ENCODE measurements at regions not wholly inside any gene's neighbourhood (a gene's known extent, or its start where the extent isn't known, plus 50 kb on each side); places are given as distances from the start of the nearest gene placed in this dataset.

DNA sequence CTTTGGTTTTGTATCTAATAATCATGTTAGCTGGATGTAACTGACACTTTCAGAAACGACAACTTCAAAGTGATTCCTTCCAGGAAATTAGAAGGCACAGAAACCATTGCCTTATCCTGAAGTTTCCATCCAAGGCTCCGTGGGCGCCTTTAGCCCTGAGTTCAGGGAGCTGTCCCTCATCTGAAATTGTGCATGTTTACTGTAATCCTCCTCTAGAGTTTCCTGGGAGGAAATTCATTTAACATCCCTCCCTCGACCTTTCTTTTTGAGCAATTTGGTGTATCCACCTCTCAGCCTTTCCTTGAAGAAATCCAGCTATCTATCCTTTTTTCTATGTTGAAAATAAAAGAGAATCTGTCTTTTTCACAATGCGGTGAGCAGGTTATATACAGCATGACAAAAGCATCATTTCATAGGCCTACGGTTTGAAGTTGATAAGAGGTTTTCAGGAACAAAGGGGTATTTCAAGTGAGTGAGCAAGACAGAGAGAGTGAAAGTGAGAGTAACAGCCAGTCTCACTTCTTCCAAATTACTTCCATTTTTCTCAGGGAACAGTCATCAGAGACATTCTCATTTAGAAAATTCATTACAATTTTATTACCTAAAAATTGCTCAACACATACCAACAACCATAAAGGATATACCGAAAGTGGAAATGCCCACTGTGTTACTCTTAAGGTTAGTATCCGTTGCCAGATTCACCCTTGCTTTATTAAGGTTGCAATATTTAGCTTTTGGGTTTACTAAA is 167.3 kb downstream of the MREG start:
- intact Hi-C loops (cut with DNase I) = no loop called here
- DNase-seq (no peak), ATAC-seq (no peak)
- Histone ChIP-seq H3K27ac (ENCODE audit: low read length) (no peak overlapping the region), H3K4me1 (ENCODE audit: control insufficient read depth, insufficient read depth, low read length) (no peaks in the 10 kb centered on the region), H3K9me3 (ENCODE audit: control insufficient read depth, low read length) (no peaks in the 10 kb centered on the region), H3K4me3 (ENCODE audit: low read length) (no peak overlapping the region), H3K27me3 (ENCODE audit: control insufficient read depth, insufficient read depth) (no peaks in the 10 kb centered on the region)
- 69% methylated on average over 8 of the region's 8 CpGs for WGBS

DNA sequence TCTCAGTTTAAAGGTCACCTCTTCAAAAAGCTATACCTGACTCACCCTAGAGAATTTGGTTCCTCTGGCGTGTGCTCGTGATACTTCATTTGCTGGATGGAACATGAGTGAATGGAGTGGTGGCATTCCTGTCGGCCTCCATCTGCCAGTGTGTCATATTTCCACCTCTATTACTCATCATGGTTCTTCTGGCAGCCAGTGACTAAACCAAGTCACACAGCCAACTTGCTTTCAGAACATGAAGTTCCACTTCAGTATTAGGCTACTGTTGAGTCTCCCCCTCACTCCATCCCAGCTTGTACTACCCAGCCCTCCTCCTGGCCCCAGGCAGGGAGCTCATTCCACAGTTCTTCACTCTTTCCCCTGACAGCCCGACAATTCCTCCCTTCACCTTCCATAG is 169.8 kb downstream of the MREG start:
- ATAC-seq = peak; percentile 78 to 85
- intact Hi-C loops (cut with DNase I) = no loop called here

DNA sequence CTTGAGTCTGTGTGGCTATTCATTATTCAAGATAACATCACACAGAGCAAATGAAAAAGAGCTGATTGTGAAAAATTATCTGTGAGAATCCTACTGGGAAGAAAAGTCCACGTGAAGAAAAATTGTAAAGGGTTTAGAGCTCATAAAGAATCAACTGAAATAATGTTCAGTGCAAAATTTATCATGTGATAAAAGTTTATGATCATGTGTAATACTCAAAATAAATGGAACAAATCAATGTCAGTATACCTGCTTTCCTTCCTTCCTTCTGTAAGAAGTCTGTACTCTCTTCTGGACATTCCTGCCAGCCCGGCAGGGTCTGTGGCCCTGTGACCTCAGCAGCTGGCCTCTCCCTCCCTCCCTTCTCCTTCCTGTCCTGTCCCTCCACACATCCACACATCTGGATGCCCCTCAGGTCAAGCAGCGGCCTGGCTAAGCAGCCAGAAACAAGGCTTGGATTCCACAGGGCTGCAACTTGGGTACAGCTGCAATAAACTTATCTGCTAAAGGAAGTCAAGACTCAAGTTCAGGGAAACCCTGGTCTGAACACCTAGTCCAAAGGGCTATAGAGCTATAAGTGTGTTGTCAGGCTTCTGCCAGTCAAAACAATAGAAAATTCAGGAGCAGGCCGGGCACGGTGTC is 172.1 kb downstream of the MREG start:
- intact Hi-C loops (cut with DNase I) = no loop called here

More for the DNA sequence above, 169.8 kb downstream of the MREG start:
- no peaks in the 10 kb centered on the region for H3K27me3 ChIP-seq (ENCODE audit: control insufficient read depth, insufficient read depth)
- H3K27ac ChIP-seq (ENCODE audit: low read length) = no peak overlapping the region
- H3K9me3 ChIP-seq (ENCODE audit: control insufficient read depth, low read length) = no peaks in the 10 kb centered on the region
- 78% methylated on average over 4 of the region's 4 CpGs for WGBS
- DNase-seq = peak in 2 of 3 donors; percentile 28 to 53
- H3K4me3 ChIP-seq (ENCODE audit: low read length) = no peak overlapping the region
- H3K4me1 ChIP-seq (ENCODE audit: control insufficient read depth, insufficient read depth, low read length) = no peaks in the 10 kb centered on the region

DNA sequence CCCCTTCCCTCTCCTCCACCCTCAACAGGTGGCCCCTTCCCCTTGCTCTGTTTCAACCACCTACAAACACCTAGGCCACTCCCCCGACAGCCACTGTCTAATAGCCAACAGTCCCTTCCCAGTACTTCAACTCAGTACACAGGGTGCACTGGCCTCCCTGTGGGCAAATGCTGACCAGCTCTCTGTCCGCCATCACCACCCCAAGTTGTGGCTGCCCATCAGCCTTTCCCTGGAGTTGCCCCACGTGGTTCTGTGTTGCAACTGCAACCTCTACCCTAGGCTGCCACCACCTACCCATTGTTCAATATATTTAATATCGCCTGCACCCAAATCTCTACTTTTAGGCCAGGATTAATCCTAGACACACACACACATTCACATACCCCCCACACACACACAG is 173.5 kb downstream of the MREG start:
- intact Hi-C loops (cut with DNase I) = no loop called here
- ATAC-seq = no peak
- 92% methylated on average over 4 of the region's 4 CpGs for WGBS

More for the DNA sequence above, 172.1 kb downstream of the MREG start:
- WGBS = 62% methylated on average over 5 of the region's 5 CpGs
- ATAC-seq = no peak
- peak in 1 of 3 donors; percentile 38 for DNase-seq
- no peaks in the 10 kb centered on the region for H3K27me3 ChIP-seq (ENCODE audit: control insufficient read depth, insufficient read depth)
- no peak overlapping the region for H3K27ac ChIP-seq (ENCODE audit: low read length)
- H3K9me3 ChIP-seq (ENCODE audit: control insufficient read depth, low read length) = no peaks in the 10 kb centered on the region
- no peaks in the 10 kb centered on the region for H3K4me1 ChIP-seq (ENCODE audit: control insufficient read depth, insufficient read depth, low read length)
- no peak overlapping the region for H3K4me3 ChIP-seq (ENCODE audit: low read length)

DNA sequence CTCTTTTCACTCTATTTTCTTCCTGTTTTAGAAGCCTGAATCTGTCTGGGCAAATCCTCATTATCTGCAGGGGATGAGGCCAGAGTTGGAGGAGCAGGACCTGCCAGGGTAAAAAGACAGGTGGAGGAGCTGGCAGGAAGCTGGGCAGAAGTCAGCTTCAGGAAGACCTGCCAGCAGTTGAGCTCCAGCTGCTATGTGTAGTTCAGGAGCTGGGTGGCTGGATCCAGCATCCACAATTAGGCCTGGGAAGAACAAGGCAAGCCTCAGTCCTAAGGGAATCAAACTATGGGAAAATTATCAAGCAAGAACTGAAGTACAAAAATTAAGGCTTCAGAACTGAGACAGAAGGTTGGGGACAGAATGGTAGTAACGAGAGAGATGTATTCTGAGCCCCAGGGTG is 174.0 kb downstream of the MREG start:
- intact Hi-C loops (cut with DNase I) = no loop called here
- ATAC-seq (no peak), DNase-seq (peak in 1 of 3 donors; percentile 61)
- Histone ChIP-seq H3K27me3 (ENCODE audit: control insufficient read depth, insufficient read depth) (no peaks in the 10 kb centered on the region), H3K4me1 (ENCODE audit: control insufficient read depth, insufficient read depth, low read length) (no peaks in the 10 kb centered on the region), H3K9me3 (ENCODE audit: control insufficient read depth, low read length) (no peaks in the 10 kb centered on the region), H3K4me3 (ENCODE audit: low read length) (no peak overlapping the region), H3K27ac (ENCODE audit: low read length) (no peak overlapping the region)
- 44% methylated on average over 1 of the region's 1 CpG for WGBS

More for the DNA sequence above, 173.5 kb downstream of the MREG start:
- H3K4me1 ChIP-seq (ENCODE audit: control insufficient read depth, insufficient read depth, low read length) = no peaks in the 10 kb centered on the region
- no peak for DNase-seq
- H3K27ac ChIP-seq (ENCODE audit: low read length) = no peak overlapping the region
- no peaks in the 10 kb centered on the region for H3K27me3 ChIP-seq (ENCODE audit: control insufficient read depth, insufficient read depth)
- H3K4me3 ChIP-seq (ENCODE audit: low read length) = no peak overlapping the region
- no peaks in the 10 kb centered on the region for H3K9me3 ChIP-seq (ENCODE audit: control insufficient read depth, low read length)

DNA sequence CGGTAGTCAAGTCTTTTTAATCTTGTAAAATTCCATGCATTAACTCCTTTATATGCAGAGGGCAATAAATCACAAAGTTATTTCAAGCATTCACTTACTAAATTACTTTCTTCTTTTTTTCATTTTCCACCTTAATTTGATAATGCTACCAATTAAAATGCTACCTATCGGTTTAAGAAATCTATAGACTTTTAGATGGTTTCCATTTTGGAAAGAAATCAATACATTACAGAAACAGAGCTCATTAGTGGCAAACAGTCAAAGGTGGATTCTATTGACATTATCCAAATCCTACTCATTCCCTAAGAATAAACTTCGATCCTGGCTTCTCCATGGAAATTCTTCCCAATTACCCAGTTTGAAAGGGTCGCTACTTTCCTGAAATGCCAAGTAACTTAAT is 176.5 kb downstream of the MREG start:
- H3K27ac ChIP-seq (ENCODE audit: low read length) = no peak overlapping the region
- H3K27me3 ChIP-seq (ENCODE audit: control insufficient read depth, insufficient read depth) = no peaks in the 10 kb centered on the region
- ATAC-seq = no peak
- 88% methylated on average over 4 of the region's 4 CpGs for WGBS
- H3K9me3 ChIP-seq (ENCODE audit: control insufficient read depth, low read length) = no peaks in the 10 kb centered on the region
- intact Hi-C loops (cut with DNase I) = no loop called here
- H3K4me3 ChIP-seq (ENCODE audit: low read length) = no peak overlapping the region
- H3K4me1 ChIP-seq (ENCODE audit: control insufficient read depth, insufficient read depth, low read length) = no peaks in the 10 kb centered on the region
- no peak for DNase-seq

DNA sequence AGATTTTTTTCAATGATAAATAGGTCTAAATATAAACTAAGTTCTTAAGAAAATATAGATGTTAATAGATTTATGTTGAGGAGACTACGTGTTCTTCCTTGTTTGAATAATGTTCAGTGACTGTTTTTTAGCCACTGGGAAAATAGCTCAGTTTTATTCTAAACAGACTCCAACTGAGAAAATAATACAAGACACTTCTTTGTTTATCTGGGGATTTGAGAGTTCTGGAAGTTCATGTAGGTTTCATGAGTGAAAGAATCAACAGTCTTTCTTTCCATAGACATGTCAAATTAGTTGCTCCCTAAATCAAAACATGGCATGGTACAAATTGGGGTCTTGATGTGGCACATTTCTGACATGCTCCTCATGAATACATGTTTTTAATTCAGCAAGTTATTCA is 177.7 kb downstream of the MREG start:
- 68% methylated on average over 1 of the region's 1 CpG for WGBS
- H3K4me3 ChIP-seq (ENCODE audit: low read length) = no peak overlapping the region
- H3K27me3 ChIP-seq (ENCODE audit: control insufficient read depth, insufficient read depth) = no peaks in the 10 kb centered on the region
- H3K4me1 ChIP-seq (ENCODE audit: control insufficient read depth, insufficient read depth, low read length) = peaks cover 1% of the 10 kb centered on the region
- ATAC-seq (no peak), DNase-seq (no peak)
- no peak overlapping the region for H3K27ac ChIP-seq (ENCODE audit: low read length)
- intact Hi-C loops (cut with DNase I) = no loop called here
- no peaks in the 10 kb centered on the region for H3K9me3 ChIP-seq (ENCODE audit: control insufficient read depth, low read length)

DNA sequence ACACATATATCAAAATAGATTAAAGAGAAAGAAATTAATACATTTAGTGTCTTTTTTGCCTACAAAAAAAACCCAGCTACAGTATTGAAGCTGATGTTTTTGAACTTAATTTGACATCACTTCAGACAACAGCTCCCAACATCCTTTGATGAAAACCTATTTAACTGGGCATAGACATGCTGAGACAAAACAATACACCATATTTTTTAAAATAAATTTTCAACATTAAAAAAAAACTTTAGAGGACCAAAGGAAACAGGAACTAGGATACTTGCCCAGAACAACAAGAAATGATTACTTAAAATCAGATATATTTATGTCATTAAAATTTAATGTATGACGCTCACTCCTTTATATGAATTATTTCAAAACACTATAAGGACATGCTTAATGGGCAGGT is 178.1 kb downstream of the MREG start:
- ATAC-seq = no peak

DNA sequence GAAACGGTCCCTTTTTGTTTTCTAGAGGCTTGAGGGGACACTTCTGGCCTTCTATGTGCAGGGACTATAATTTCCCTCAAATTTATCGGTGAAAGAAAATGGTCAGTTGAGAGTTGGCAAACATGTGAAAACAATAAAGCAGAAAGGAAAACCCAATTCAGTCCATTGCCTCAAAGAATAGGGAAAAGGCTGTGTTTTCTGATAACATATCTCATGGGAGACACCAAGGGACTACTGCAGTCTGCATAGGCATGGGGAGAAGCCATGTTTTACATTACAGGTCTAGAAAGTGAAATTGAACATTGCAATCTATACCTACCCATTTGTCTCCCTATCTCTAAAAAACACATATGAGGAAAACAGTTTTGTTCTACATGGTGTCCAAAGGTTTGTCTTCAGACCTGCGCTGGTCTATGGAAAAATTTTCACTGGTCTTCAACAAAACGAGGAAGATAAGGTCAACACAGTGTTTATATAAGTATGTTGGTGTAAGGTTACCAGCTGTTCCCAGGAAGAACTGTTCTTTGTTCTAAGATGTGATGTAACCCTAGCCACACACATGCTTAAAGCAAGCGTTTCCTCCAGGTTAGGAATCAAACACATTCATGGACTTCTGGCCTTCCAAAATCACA is 179.7 kb downstream of the MREG start:
- Histone ChIP-seq H3K4me3 (ENCODE audit: low read length) (no peak overlapping the region), H3K9me3 (ENCODE audit: control insufficient read depth, low read length) (no peaks in the 10 kb centered on the region), H3K4me1 (ENCODE audit: control insufficient read depth, insufficient read depth, low read length) (peaks cover 1% of the 10 kb centered on the region), H3K27me3 (ENCODE audit: control insufficient read depth, insufficient read depth) (no peaks in the 10 kb centered on the region), H3K27ac (ENCODE audit: low read length) (no peak overlapping the region)
- 65% methylated on average over 5 of the region's 5 CpGs for WGBS
- DNase-seq (no peak), ATAC-seq (peak; percentile 36 to 76)
- intact Hi-C loops (cut with DNase I) = no loop called here

More for the DNA sequence above, 178.1 kb downstream of the MREG start:
- Histone ChIP-seq H3K27ac (ENCODE audit: low read length) (no peak overlapping the region), H3K4me3 (ENCODE audit: low read length) (no peak overlapping the region), H3K27me3 (ENCODE audit: control insufficient read depth, insufficient read depth) (no peaks in the 10 kb centered on the region), H3K9me3 (ENCODE audit: control insufficient read depth, low read length) (no peaks in the 10 kb centered on the region), H3K4me1 (ENCODE audit: control insufficient read depth, insufficient read depth, low read length) (peaks cover 1% of the 10 kb centered on the region)
- 82% methylated on average over 1 of the region's 1 CpG for WGBS
- no peak for DNase-seq
- intact Hi-C loops (cut with DNase I) = no loop called here

DNA sequence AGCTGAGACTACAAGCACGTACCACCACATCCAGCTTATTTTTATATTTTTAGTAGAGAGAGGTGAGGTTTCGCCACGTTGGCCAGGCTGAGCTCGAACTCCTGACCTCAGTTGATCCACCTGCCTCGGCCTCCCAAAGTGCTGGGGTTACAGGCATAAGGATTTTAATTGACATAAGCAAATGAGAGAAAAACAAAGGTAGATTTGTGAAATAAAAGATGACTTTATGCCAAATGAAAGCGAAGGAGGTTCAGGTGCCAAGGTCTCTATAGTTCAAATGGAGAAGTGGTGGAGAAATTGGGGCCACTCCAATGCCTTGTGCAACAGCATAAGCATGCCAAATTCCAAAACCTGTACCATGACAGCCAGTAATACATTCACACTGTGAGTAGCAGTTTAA is 180.6 kb downstream of the MREG start:
- no peak overlapping the region for H3K4me3 ChIP-seq (ENCODE audit: low read length)
- DNase-seq = no peak
- 92% methylated on average over 6 of the region's 6 CpGs for WGBS
- H3K27me3 ChIP-seq (ENCODE audit: control insufficient read depth, insufficient read depth) = no peaks in the 10 kb centered on the region
- H3K9me3 ChIP-seq (ENCODE audit: control insufficient read depth, low read length) = no peaks in the 10 kb centered on the region
- ATAC-seq = no peak
- intact Hi-C loops (cut with DNase I) = no loop called here
- no peak overlapping the region for H3K27ac ChIP-seq (ENCODE audit: low read length)
- peaks cover 1% of the 10 kb centered on the region for H3K4me1 ChIP-seq (ENCODE audit: control insufficient read depth, insufficient read depth, low read length)

DNA sequence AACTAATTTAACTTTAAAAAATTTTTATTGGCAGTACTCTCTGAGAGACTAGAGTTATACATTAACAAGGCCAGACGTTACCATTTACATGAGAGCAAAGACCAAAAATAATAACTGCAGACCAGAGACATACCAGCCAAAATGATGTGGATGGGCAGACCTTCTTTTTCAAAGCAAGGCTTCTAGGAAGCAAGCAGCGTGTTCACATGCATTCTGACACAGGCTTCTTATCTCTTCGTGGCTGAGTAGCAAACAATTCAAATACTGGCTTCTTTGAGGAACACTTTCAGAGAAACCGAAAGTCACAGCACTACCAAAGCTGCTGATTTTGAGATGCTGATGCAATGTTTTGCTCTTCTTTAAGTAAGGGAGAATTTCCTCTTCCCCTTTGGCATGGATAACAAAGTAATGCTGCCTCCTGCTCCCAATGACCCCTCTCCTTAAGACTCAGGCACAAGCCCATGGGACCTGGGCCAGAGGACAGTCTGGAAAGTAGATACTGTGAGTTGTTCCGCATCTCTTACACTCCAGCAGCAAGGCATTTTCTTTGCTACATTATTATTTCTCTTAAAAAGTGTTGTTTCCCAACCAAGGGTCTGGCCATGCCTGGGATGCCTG is 181.9 kb downstream of the MREG start:
- intact Hi-C loops (cut with DNase I) = no loop called here
- H3K27me3 ChIP-seq (ENCODE audit: control insufficient read depth, insufficient read depth) = no peaks in the 10 kb centered on the region
- H3K27ac ChIP-seq (ENCODE audit: low read length) = peak overlapping the region; percentile 30
- WGBS = 25% methylated on average over 5 of the region's 5 CpGs
- ATAC-seq (peak; percentile 74 to 81), DNase-seq (peak; percentile 66 to 86 (median 66))
- no peaks in the 10 kb centered on the region for H3K9me3 ChIP-seq (ENCODE audit: control insufficient read depth, low read length)
- H3K4me3 ChIP-seq (ENCODE audit: low read length) = no peak overlapping the region
- peaks cover 1% of the 10 kb centered on the region for H3K4me1 ChIP-seq (ENCODE audit: control insufficient read depth, insufficient read depth, low read length)
